HepG2 (cell line): ENCODE measurements at regions not wholly inside any gene's neighbourhood (a gene's known extent, or its start where the extent isn't known, plus 50 kb on each side); places are given as distances from the start of the nearest gene placed in this dataset.

ENCODE experiments used
- CBFB ChIP-seq: sonication (generic); formaldehyde crosslinking; IDR thresholded peaks from 2 replicates; pipeline ENCODE4 v1.4.0; 2020; ENCODE audit warnings: missing genetic modification reagents
- LCORL ChIP-seq, 2 experiments: fragments of 450-650 bp in 1 of 2; sonication (generic) in 1 of 2; formaldehyde crosslinking in 1 of 2; IDR thresholded peaks; 2 replicates each; pipeline versions ENCODE4 v1.5.0 to v1.6.1; 2017 to 2020; ENCODE audit warnings: antibody characterized with exemption in 1 of 2, missing genetic modification reagents in 1 of 2
- PCBP2 ChIP-seq: fragments of 200-400 bp; formaldehyde crosslinking; optimal IDR thresholded peaks from 2 replicates; pipeline ENCODE3; 2018; ENCODE audit warnings: low read length, low read depth; ENCODE audit not compliant: poor library complexity, severe bottlenecking
- RFXANK ChIP-seq: IDR thresholded peaks from 2 replicates; pipeline ENCODE4 v1.6.1; 2016
- TP53 ChIP-seq: sonication (generic); formaldehyde crosslinking; conservative IDR thresholded peaks from 2 replicates; pipeline ENCODE4 v1.4.0; 2020; ENCODE audit warnings: missing genetic modification reagents
- ZNF337 ChIP-seq: sonication (generic); formaldehyde crosslinking; IDR thresholded peaks from 2 replicates; pipeline ENCODE4 v1.5.1; 2020; ENCODE audit warnings: missing genetic modification reagents, low read depth, mild to moderate bottlenecking, borderline replicate concordance
- ZNF33B ChIP-seq: sonication (generic); formaldehyde crosslinking; IDR thresholded peaks from 2 replicates; pipeline ENCODE4 v1.5.1; 2020; ENCODE audit warnings: mild to moderate bottlenecking, missing genetic modification reagents
- ZNF432 ChIP-seq: sonication (generic); formaldehyde crosslinking; IDR thresholded peaks from 2 replicates; pipeline ENCODE4 v1.5.0; 2020; ENCODE audit warnings: missing genetic modification reagents, mild to moderate bottlenecking, borderline replicate concordance
- ZNF546 ChIP-seq: sonication (generic); formaldehyde crosslinking; conservative IDR thresholded peaks from 2 replicates; pipeline ENCODE4 v1.8.1; 2023; ENCODE audit warnings: mild to moderate bottlenecking, missing genetic modification reagents
- TF ChIP-seq, protein P1 (sequence below): sonication (generic); formaldehyde crosslinking; IDR thresholded peaks from 2 replicates; pipeline ENCODE4 v1.4.0; 2020; ENCODE audit warnings: mild to moderate bottlenecking, missing genetic modification reagents, borderline replicate concordance
- TF ChIP-seq, protein P2 (sequence below): sonication (generic); formaldehyde crosslinking; IDR thresholded peaks from 2 replicates; pipeline ENCODE4 v1.4.0; 2020; ENCODE audit warnings: missing genetic modification reagents
- TF ChIP-seq, protein P3 (sequence below): sonication (generic); formaldehyde crosslinking; IDR thresholded peaks from 2 replicates; pipeline ENCODE4 v1.5.1; 2020; ENCODE audit warnings: mild to moderate bottlenecking, missing genetic modification reagents, borderline replicate concordance
- TF ChIP-seq, protein P4 (sequence below): sonication (generic); formaldehyde crosslinking; IDR thresholded peaks from 2 replicates; pipeline ENCODE4 v1.5.1; 2020; ENCODE audit warnings: missing genetic modification reagents, mild to moderate bottlenecking, borderline replicate concordance

DNA sequence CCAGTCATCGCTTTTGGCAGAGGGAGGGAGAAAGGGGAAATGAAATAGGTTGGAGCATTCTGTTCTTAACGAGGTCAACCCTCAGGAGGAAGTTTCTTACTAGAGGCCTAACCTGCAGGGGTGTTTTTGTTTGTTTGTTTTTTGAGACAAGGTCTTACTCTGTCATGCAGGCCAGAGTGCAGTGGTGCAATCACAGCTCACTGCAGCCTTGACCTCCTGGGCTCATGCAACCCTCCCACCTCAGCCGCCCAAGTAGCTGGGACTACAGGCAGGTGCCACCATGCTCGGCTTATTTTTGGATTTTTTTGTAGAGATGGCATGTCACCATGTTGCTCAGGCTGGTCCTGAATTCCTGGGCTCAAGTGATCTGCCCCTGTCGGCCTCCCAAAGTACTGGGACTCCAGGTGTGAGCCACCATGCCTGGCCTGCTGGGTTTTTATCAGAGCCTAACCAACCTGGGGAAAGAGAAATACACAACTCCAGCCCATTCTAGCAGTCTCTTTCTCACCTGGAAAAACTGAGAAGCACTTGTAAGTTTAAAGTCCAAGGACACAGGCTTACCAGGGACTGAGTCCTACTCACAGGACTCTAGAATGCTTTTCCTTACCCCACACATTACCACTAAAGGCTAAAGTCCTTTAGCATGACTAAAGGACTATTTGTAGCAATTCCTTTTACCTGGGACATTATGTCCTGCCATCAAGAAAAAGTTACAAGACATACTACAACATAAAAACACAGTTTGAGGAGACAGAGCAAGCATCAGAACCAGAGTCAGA is 101.0 kb upstream of the EGFR start (continued):
- TF ChIP-seq, protein P1, sequence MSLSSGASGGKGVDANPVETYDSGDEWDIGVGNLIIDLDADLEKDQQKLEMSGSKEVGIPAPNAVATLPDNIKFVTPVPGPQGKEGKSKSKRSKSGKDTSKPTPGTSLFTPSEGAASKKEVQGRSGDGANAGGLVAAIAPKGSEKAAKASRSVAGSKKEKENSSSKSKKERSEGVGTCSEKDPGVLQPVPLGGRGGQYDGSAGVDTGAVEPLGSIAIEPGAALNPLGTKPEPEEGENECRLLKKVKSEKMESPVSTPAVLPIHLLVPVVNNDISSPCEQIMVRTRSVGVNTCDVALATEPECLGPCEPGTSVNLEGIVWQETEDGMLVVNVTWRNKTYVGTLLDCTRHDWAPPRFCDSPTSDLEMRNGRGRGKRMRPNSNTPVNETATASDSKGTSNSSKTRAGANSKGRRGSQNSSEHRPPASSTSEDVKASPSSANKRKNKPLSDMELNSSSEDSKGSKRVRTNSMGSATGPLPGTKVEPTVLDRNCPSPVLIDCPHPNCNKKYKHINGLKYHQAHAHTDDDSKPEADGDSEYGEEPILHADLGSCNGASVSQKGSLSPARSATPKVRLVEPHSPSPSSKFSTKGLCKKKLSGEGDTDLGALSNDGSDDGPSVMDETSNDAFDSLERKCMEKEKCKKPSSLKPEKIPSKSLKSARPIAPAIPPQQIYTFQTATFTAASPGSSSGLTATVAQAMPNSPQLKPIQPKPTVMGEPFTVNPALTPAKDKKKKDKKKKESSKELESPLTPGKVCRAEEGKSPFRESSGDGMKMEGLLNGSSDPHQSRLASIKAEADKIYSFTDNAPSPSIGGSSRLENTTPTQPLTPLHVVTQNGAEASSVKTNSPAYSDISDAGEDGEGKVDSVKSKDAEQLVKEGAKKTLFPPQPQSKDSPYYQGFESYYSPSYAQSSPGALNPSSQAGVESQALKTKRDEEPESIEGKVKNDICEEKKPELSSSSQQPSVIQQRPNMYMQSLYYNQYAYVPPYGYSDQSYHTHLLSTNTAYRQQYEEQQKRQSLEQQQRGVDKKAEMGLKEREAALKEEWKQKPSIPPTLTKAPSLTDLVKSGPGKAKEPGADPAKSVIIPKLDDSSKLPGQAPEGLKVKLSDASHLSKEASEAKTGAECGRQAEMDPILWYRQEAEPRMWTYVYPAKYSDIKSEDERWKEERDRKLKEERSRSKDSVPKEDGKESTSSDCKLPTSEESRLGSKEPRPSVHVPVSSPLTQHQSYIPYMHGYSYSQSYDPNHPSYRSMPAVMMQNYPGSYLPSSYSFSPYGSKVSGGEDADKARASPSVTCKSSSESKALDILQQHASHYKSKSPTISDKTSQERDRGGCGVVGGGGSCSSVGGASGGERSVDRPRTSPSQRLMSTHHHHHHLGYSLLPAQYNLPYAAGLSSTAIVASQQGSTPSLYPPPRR (CRISPR knock-in tag), result no peak
- TF ChIP-seq CBFB, result no peak
- no peak for TF ChIP-seq LCORL (IDR thresholded peaks at IDR 0.05)
- peak; percentile 75; the same call in 1 of the 2 replicates for TF ChIP-seq LCORL (CRISPR knock-in tag; IDR thresholded peaks at IDR 0.05)
- TF ChIP-seq, protein P2, sequence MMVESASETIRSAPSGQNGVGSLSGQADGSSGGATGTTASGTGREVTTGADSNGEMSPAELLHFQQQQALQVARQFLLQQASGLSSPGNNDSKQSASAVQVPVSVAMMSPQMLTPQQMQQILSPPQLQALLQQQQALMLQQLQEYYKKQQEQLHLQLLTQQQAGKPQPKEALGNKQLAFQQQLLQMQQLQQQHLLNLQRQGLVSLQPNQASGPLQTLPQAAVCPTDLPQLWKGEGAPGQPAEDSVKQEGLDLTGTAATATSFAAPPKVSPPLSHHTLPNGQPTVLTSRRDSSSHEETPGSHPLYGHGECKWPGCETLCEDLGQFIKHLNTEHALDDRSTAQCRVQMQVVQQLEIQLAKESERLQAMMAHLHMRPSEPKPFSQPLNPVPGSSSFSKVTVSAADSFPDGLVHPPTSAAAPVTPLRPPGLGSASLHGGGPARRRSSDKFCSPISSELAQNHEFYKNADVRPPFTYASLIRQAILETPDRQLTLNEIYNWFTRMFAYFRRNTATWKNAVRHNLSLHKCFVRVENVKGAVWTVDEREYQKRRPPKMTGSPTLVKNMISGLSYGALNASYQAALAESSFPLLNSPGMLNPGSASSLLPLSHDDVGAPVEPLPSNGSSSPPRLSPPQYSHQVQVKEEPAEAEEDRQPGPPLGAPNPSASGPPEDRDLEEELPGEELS, result peak; percentile 91
- TF ChIP-seq TP53, result no peak
- TF ChIP-seq ZNF33B (CRISPR knock-in tag), result no peak
- no peak for TF ChIP-seq ZNF546
- no peak for TF ChIP-seq ZNF337
- TF ChIP-seq, protein P3, sequence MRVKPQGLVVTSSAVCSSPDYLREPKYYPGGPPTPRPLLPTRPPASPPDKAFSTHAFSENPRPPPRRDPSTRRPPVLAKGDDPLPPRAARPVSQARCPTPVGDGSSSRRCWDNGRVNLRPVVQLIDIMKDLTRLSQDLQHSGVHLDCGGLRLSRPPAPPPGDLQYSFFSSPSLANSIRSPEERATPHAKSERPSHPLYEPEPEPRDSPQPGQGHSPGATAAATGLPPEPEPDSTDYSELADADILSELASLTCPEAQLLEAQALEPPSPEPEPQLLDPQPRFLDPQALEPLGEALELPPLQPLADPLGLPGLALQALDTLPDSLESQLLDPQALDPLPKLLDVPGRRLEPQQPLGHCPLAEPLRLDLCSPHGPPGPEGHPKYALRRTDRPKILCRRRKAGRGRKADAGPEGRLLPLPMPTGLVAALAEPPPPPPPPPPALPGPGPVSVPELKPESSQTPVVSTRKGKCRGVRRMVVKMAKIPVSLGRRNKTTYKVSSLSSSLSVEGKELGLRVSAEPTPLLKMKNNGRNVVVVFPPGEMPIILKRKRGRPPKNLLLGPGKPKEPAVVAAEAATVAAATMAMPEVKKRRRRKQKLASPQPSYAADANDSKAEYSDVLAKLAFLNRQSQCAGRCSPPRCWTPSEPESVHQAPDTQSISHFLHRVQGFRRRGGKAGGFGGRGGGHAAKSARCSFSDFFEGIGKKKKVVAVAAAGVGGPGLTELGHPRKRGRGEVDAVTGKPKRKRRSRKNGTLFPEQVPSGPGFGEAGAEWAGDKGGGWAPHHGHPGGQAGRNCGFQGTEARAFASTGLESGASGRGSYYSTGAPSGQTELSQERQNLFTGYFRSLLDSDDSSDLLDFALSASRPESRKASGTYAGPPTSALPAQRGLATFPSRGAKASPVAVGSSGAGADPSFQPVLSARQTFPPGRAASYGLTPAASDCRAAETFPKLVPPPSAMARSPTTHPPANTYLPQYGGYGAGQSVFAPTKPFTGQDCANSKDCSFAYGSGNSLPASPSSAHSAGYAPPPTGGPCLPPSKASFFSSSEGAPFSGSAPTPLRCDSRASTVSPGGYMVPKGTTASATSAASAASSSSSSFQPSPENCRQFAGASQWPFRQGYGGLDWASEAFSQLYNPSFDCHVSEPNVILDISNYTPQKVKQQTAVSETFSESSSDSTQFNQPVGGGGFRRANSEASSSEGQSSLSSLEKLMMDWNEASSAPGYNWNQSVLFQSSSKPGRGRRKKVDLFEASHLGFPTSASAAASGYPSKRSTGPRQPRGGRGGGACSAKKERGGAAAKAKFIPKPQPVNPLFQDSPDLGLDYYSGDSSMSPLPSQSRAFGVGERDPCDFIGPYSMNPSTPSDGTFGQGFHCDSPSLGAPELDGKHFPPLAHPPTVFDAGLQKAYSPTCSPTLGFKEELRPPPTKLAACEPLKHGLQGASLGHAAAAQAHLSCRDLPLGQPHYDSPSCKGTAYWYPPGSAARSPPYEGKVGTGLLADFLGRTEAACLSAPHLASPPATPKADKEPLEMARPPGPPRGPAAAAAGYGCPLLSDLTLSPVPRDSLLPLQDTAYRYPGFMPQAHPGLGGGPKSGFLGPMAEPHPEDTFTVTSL (CRISPR knock-in tag), result peak; percentile 85; the same call in 1 of the 2 replicates
- no peak for TF ChIP-seq PCBP2
- TF ChIP-seq RFXANK (CRISPR knock-in tag), result no peak
- TF ChIP-seq ZNF432, result no peak
- TF ChIP-seq, protein P4, sequence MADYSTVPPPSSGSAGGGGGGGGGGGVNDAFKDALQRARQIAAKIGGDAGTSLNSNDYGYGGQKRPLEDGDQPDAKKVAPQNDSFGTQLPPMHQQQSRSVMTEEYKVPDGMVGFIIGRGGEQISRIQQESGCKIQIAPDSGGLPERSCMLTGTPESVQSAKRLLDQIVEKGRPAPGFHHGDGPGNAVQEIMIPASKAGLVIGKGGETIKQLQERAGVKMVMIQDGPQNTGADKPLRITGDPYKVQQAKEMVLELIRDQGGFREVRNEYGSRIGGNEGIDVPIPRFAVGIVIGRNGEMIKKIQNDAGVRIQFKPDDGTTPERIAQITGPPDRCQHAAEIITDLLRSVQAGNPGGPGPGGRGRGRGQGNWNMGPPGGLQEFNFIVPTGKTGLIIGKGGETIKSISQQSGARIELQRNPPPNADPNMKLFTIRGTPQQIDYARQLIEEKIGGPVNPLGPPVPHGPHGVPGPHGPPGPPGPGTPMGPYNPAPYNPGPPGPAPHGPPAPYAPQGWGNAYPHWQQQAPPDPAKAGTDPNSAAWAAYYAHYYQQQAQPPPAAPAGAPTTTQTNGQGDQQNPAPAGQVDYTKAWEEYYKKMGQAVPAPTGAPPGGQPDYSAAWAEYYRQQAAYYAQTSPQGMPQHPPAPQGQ (CRISPR knock-in tag), result no peak
